ENCODE measurements at regions not wholly inside any gene's neighbourhood (a gene's known extent, or its start where the extent isn't known, plus 50 kb on each side); places are given as distances from the start of the nearest gene placed in this dataset.

DNA sequence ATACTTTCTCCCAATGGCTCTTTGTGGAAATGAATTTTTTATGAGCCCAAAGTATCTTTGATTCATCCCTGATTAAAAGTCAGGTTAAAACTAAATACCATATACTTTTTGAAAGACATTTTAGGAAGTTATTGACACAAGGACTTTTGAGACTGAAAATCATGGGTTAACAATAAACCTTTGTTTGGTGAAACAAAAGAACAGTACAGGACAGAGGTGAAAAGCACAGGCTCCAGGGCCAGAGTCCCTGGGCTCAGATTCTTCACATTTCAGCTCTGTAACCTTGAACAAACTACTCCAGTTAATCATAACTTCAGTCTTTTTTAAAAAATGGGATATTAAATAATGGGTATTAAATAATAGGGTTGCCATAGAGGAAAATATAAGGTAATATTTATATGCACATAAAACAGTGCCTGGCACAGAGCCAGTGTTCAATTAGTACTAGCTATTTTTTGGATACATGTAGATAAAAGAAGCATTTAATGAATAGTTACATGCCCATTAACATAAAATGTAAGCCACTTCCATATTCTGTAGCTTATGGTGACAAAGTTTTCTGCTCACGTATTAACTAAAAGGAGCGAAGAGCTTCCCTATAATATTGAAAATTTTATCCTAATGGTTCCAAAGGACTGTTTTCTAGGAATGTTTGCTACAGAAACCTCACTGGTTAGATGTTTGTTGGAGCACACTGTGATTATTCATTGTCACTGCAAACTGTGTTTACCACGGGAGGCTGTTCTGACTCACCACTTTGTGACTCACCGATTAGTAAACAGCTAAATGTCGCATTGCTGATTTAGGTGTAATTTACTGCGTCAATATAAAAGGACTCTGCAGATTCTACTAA lies 255.4 kb downstream of the DAD1 start:
- no peak for DNase-seq

GRCh38 chr14:22332686-22333421 lies 256.2 kb downstream of the DAD1 start:
- DNase-seq, result no peak

DNA sequence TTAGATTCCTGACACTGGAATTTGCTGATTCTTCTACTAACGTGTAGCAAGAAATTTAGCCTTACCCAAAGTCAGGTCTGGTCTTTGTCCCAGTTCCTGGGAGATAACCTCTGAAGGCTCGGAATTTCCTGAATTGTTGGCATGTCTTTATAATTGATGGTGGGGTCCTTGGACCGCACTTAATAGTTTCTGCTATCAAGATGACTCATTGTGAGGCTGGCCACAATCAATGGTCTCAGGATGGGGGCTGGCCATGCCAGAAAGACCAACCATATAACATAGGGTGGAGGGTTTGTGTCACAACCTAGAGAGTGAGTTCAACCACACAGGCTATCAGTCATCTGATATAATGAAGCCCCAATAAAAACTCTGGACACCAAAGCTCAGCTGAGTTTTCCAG lies 259.7 kb downstream of the DAD1 start:
- no peak for DNase-seq

GRCh38 chr14:22325676-22326400 lies 263.2 kb downstream of the DAD1 start:
- DNase-seq, result no peak

GRCh38 chr14:22320362-22320750 lies 268.7 kb downstream of the DAD1 start:
- DNase-seq, result no peak

DNA sequence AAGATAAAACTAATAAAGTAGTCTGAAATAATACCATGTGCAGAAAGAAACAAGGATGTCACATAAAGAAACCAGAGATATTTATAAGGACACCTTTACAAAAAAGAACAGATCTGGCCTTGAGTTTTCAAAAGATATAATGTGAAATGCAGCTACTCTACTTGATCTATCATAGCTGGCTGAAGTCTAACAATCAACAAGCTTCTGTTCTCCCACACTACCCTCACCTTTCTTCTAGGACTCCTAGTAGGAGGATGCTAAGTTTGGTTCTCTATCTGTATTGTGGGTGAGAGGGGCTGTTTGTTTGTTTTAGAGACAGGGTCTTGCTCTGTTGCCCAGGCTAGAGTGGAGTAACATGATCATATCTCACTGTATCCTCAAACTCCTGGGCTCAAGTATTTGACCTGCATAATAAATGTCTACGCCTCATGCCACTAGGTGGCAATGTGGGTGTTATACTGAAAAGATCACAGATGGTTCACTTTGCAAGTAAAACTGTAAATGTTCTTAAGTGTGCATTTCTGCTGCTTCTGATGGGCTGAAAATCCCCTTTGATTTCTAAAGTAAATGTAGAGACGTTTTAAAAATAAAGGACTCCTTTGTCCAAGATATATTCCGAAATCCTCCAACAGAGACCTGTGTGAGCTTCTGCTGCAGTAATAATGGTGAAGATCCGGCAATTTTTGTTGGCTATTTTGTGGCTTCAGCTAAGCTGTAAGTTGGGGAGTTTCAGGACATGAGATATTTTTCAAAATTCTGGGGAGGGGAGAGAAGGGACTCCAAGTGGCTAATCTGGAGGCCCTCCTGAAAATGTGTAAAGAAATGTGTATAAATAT lies 269.3 kb downstream of the DAD1 start:
- no peak for DNase-seq

DNA sequence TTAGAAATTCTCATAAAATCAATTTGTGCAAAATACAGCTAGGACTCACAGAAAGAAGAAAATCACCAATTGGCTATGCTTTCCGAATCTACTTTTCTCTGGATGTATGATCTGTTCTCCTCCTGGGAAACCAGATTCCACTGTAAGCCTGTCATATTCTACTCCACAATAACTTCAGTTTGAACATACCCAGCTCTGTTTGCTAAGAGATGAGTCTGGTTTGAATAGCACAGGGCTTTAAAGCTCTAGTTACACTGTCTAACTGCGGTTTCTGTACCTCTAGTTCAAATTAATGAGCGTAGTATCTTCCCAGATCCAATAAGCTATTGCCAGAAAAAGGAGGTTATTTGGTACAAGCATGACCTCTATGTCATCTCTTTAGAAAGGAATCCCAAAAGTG lies 270.1 kb downstream of the DAD1 start:
- DNase-seq, result no peak

DNA sequence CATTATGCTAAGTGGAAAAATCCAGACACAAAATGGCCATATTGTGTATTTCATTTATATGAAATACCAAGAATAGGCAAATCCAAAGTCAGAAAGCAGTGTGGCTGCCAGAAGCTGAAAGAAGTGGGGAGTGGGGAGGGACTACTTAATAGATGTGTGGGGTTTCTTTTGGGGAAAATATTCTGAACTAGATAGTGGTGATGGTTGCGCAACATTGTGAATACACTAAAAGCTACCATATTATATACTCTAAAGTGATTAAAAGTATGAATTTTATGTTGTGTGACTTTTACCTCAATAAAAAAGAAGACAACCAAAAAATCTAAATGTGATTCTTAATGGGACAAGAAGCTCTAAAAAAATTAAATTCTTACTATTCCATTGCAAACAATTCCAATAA lies 272.6 kb downstream of the DAD1 start:
- no peak for DNase-seq

GRCh38 chr14:22315336-22315735 lies 273.7 kb downstream of the DAD1 start:
- DNase-seq, result no peak

GRCh38 chr14:22314183-22314820 lies 274.7 kb downstream of the DAD1 start:
- peak; percentile 19 for DNase-seq

- no peak for DNase-seq
Measured at GRCh38 chr14:22313172-22313801, 275.7 kb downstream of the DAD1 start.

GRCh38 chr14:22311636-22312035 lies 277.4 kb downstream of the DAD1 start:
- DNase-seq, result no peak

- DNase-seq, result no peak
Measured at GRCh38 chr14:22305607-22306006, 283.4 kb downstream of the DAD1 start.

- no peak for DNase-seq
Measured at GRCh38 chr14:22304326-22304725, 284.7 kb downstream of the DAD1 start.

DNA sequence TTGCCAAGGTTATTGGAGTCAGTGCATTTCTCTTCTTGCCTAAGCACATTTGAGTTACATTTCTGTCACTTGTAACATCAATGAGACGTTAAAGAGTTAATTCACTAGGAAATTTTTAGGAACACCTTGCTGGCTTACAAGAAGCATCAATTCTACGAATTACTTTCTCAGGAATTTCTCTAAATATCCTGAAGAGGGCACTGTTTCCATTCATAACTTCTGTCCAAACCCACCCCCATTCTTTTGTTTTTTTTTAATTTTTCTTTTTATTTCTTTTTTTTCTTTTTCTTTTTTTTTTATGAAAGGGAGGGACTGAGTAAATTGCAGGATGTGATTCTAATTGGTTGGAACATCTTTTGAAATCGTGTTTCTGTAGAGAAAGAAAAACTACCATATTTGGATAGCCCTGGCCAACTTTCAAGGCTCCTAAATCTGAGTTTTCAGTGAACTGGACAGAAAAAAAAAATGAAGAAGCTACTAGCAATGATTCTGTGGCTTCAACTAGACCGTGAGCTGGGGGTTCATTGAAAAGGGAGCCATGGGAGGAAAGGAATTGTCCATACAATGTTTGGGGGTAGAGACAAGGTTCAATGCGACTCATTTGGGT lies 285.3 kb downstream of the DAD1 start:
- no peak for DNase-seq

GRCh38 chr14:22300646-22301045 lies 288.4 kb downstream of the DAD1 start:
- no peak for DNase-seq

- no peak for DNase-seq
Measured at GRCh38 chr14:22297376-22297775, 291.6 kb downstream of the DAD1 start.

- DNase-seq, result no peak
Measured at GRCh38 chr14:22296722-22297121, 292.3 kb downstream of the DAD1 start.

DNA sequence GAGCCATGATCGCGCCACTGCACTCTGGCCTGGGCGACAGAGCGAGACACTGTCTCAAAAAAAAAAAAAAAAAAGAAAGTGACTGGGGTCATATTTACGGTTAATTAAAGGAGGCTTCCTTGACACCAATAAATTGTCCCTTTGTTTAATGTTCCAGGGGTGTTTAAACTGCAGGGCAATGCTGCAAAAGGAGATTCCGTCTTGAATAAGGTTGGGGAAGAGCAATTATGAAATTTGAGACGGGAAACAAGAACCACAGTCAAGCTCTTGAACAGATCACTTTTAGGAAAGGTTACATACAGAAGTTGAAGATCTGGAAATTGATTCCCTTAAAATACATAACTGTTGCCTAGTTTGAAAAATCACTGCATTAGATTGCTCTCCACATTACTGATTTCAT lies 292.9 kb downstream of the DAD1 start:
- no peak for DNase-seq

DNA sequence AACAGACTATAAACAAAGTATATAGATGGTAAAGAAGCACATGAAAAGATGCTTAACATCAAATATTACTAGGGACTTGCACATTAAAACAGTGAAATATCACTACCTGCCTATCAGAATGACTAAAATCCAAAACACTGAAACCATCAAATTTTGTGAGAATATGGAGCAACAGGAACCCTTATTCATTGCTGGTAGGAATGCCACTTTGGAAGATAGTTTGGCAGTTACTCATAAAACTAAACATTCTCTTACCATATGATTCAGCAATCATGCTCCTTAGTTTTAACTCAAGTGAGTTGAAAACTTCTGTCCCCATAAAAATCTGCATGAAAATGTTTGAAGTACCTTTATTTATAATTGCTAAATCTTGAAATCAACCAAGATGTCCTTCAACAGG lies 297.6 kb downstream of the DAD1 start:
- DNase-seq, result no peak

DNA sequence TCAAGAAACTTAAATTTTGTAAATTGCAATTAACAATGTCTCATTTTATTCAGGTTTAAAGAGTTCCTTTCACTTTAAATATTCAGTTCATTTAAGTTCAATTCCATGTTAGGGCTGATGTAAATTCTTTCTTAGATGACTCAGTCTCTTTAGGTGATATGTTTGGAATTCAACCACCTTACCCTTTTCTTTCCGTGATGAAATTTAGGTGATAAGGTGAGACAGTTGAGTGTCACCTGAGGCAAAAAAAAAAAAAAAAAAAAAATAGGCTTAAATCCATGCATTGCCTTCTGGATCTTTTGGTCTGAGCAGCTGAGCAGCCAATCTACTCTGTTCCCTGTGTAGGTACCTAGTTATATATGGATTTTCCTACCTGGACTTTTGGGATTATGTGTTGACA lies 299.5 kb downstream of the DAD1 start:
- no peak for DNase-seq

Data from NCI-H2029 treated with DMSO at 0.1 percent for 48 hours (cell line).